ENCODE measurements at regions not wholly inside any gene's neighbourhood (a gene's known extent, or its start where the extent isn't known, plus 50 kb on each side); places are given as distances from the start of the nearest gene placed in this dataset.

DNA sequence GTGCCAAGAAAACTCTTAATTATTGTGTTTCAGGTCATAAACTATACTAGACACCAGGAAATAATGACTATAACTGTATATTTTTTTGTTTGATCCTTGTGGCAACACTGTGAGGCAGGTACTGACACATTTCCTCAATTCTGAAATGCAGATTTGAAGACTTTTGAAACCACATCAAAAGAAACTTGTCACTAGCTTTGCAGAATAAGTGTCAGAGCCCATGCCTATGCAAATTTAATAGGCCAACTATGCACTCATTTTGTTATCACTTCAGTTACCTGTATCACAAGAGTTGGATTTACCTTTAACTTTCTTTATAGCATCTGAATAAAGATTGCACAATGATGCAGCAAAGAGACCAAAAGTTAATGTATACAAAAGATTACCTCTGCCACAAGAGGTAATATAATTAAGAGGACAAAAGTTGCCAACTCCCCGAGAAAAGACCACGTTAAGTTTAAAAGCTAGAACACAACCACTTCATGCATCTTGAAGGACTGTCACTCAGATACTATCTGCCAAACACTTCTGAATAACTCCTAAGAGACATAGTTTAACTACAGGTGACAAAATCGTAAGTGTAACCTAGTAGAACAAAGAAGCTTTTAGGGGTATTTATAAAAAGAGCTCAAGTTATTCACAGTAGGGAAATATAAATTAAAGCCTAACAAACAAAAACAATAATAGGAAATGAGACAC is 80.5 kb downstream of the ELAPOR2 start:
- Histone ChIP-seq H2AFZ (ENCODE audit: insufficient read depth, low read depth, low read length, poor library complexity, severe bottlenecking) (no peak overlapping the region), H3K9me3 (ENCODE audit: control extremely low read depth in 1 of 3, control insufficient read depth in 2 of 3, insufficient read depth in 1 of 3, low read length in 2 of 3) (no peaks in the 10 kb centered on the region), H3K4me1 (ENCODE audit: control insufficient read depth in 2 of 2, insufficient read depth in 2 of 2, low read length in 2 of 2) (peaks cover 4 to 13% of the 10 kb centered on the region in 2 donors), H3K9ac (ENCODE audit: low read length) (no peak overlapping the region), H3K4me3 (ENCODE audit: control extremely low read depth in 1 of 5, extremely low read depth in 1 of 5, insufficient read depth in 1 of 5, low read depth in 2 of 5, low read length in 4 of 5) (no peak overlapping the region), H3K27ac (ENCODE audit: low read length in 2 of 2) (no peak overlapping the region), H3K4me2 (replicated peaks; ENCODE audit: low read depth, low read length, poor library complexity, severe bottlenecking) (no peak overlapping the region), H3K79me2 (ENCODE audit: control insufficient read depth, insufficient read depth, low read length) (peaks cover 13% of the 10 kb centered on the region), H3K27me3 (replicated peaks in 1 of 4; ENCODE audit: control extremely low read depth in 1 of 4, control insufficient read depth in 3 of 4, insufficient read depth in 4 of 4, low read length in 3 of 4) (peaks cover 0 to 5% (median 0%) of the 10 kb centered on the region in 4 experiments), H3K36me3 (replicated peaks in 1 of 2; ENCODE audit: control extremely low read depth in 1 of 2, control insufficient read depth in 1 of 2, extremely low read depth in 1 of 2, insufficient read depth in 2 of 2, low read length in 1 of 2) (no peaks in the 10 kb centered on the region), H4K20me1 (ENCODE audit: control insufficient read depth, insufficient read depth, low read length, poor library complexity, severe bottlenecking) (no peaks in the 10 kb centered on the region)
- peaks cover 4% of the 10 kb centered on the region for H3K27me3 Mint-ChIP-seq
- no peak overlapping the region for H3K27ac Mint-ChIP-seq
- peaks cover 6% of the 10 kb centered on the region for H3K9me3 Mint-ChIP-seq (ENCODE audit: insufficient read depth)
- no CpG with 5 or more reads among the region's 3 CpGs for whole genome bisulfite sequencing (ENCODE audit: insufficient coverage)
- intact Hi-C loops (cut with micrococcal nuclease): no loop called here
- H3K4me1 Mint-ChIP-seq: peaks cover 4% of the 10 kb centered on the region
- POLR2A ChIA-PET: no interaction called here
- DNase-seq (peak; percentile 33), ATAC-seq (ENCODE audit: low read depth) (no peak)
- CTCF ChIA-PET: no interaction called here
- no peak overlapping the region for H3K4me3 Mint-ChIP-seq
- TF ChIP-seq, protein P1, sequence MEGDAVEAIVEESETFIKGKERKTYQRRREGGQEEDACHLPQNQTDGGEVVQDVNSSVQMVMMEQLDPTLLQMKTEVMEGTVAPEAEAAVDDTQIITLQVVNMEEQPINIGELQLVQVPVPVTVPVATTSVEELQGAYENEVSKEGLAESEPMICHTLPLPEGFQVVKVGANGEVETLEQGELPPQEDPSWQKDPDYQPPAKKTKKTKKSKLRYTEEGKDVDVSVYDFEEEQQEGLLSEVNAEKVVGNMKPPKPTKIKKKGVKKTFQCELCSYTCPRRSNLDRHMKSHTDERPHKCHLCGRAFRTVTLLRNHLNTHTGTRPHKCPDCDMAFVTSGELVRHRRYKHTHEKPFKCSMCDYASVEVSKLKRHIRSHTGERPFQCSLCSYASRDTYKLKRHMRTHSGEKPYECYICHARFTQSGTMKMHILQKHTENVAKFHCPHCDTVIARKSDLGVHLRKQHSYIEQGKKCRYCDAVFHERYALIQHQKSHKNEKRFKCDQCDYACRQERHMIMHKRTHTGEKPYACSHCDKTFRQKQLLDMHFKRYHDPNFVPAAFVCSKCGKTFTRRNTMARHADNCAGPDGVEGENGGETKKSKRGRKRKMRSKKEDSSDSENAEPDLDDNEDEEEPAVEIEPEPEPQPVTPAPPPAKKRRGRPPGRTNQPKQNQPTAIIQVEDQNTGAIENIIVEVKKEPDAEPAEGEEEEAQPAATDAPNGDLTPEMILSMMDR (IDR thresholded peaks at IDR 0.05): no peak

DNA sequence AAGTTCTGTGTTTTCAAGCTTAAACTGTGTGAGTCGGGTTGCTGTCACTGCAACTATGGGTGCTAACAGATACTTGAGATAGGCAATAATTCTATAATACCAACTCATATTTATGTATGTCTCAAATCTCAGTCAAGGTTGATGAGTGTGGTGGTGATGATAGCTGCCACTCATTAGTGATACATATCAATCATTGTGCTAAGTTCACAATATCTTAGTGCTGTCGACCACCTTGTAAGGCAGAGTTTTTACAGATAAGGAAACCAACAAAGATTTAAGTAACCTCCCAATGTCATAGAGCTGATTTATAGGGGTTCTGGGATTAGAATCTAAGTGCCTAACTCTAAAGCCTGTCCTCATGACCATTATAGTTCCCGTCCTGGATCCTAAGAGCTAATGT is 82.5 kb downstream of the ELAPOR2 start:
- ATAC-seq (ENCODE audit: low read depth) (no peak), DNase-seq (no peak)
- H3K4me1 Mint-ChIP-seq: peaks cover 4% of the 10 kb centered on the region
- Histone ChIP-seq H4K20me1 (ENCODE audit: control insufficient read depth, insufficient read depth, low read length, poor library complexity, severe bottlenecking) (no peaks in the 10 kb centered on the region), H3K9ac (ENCODE audit: low read length) (no peak overlapping the region), H3K79me2 (ENCODE audit: control insufficient read depth, insufficient read depth, low read length) (peaks cover 13% of the 10 kb centered on the region), H3K36me3 (replicated peaks in 1 of 2; ENCODE audit: control extremely low read depth in 1 of 2, control insufficient read depth in 1 of 2, extremely low read depth in 1 of 2, insufficient read depth in 2 of 2, low read length in 1 of 2) (no peaks in the 10 kb centered on the region), H3K27me3 (replicated peaks in 1 of 4; ENCODE audit: control extremely low read depth in 1 of 4, control insufficient read depth in 3 of 4, insufficient read depth in 4 of 4, low read length in 3 of 4) (peaks cover 0 to 5% (median 0%) of the 10 kb centered on the region in 4 experiments), H3K9me3 (ENCODE audit: control extremely low read depth in 1 of 3, control insufficient read depth in 2 of 3, insufficient read depth in 1 of 3, low read length in 2 of 3) (no peaks in the 10 kb centered on the region), H3K27ac (ENCODE audit: low read length in 2 of 2) (no peak overlapping the region), H3K4me2 (replicated peaks; ENCODE audit: low read depth, low read length, poor library complexity, severe bottlenecking) (no peak overlapping the region), H3K4me3 (ENCODE audit: control extremely low read depth in 1 of 5, extremely low read depth in 1 of 5, insufficient read depth in 1 of 5, low read depth in 2 of 5, low read length in 4 of 5) (no peak overlapping the region), H3K4me1 (ENCODE audit: control insufficient read depth in 2 of 2, insufficient read depth in 2 of 2, low read length in 2 of 2) (peaks cover 4 to 13% of the 10 kb centered on the region in 2 donors), H2AFZ (ENCODE audit: insufficient read depth, low read depth, low read length, poor library complexity, severe bottlenecking) (no peak overlapping the region)
- H3K27ac Mint-ChIP-seq: no peak overlapping the region
- H3K4me3 Mint-ChIP-seq: no peak overlapping the region
- ChIA-PET CTCF (no interaction called here), POLR2A (no interaction called here)
- H3K27me3 Mint-ChIP-seq: peaks cover 4% of the 10 kb centered on the region
- intact Hi-C loops (cut with micrococcal nuclease): no loop called here
- H3K9me3 Mint-ChIP-seq (ENCODE audit: insufficient read depth): no peaks in the 10 kb centered on the region
- TF ChIP-seq EZH2 (IDR thresholded peaks at IDR 0.05; ENCODE audit: borderline replicate concordance, insufficient read depth, low read depth, low read length, poor library complexity, severe bottlenecking): no peak
- TF ChIP-seq, protein P1 (IDR thresholded peaks at IDR 0.05): no peak
- 100% methylated on average over 1 of the region's 3 CpGs for WGBS (ENCODE audit: insufficient coverage)
